ENCODE measurements at regions not wholly inside any gene's neighbourhood (a gene's known extent, or its start where the extent isn't known, plus 50 kb on each side); places are given as distances from the start of the nearest gene placed in this dataset.
"Not testable (repeated sequence)": the region's sequence is repeated elsewhere in the genome, so short reads cannot be mapped to it uniquely, and the experiment has no call there.

GRCh38 chr3:16741890-16742289 is 136.7 kb upstream of the DAZL start:
- in situ Hi-C loops (cut with HindIII; ENCODE audit: low pct_unique_long_range_greater_than_20kb, low sequenced_read_pairs) = no loop called here
- DNase-seq (ENCODE audit: low read depth, low spot score) = no peak

GRCh38 chr3:16743276-16743675 is 138.1 kb upstream of the DAZL start:
- in situ Hi-C loops (cut with HindIII; ENCODE audit: low pct_unique_long_range_greater_than_20kb, low sequenced_read_pairs) = no loop called here
- no peak for DNase-seq (ENCODE audit: low read depth, low spot score)

- no peak for DNase-seq (ENCODE audit: low read depth, low spot score)
- in situ Hi-C loops (cut with HindIII; ENCODE audit: low pct_unique_long_range_greater_than_20kb, low sequenced_read_pairs) = no loop called here
Measured at GRCh38 chr3:16759227-16759903, 125.4 kb upstream of the PLCL2 start.

GRCh38 chr3:16761571-16761970 is 123.2 kb upstream of the PLCL2 start:
- in situ Hi-C loops (cut with HindIII; ENCODE audit: low pct_unique_long_range_greater_than_20kb, low sequenced_read_pairs) = no loop called here
- DNase-seq (ENCODE audit: low read depth, low spot score) = no peak

- no peak for DNase-seq (ENCODE audit: low read depth, low spot score)
- in situ Hi-C loops (cut with HindIII; ENCODE audit: low pct_unique_long_range_greater_than_20kb, low sequenced_read_pairs) = no loop called here
Measured at GRCh38 chr3:16765661-16766060, 119.1 kb upstream of the PLCL2 start.

GRCh38 chr3:16767006-16767405 is 117.7 kb upstream of the PLCL2 start:
- in situ Hi-C loops (cut with HindIII; ENCODE audit: low pct_unique_long_range_greater_than_20kb, low sequenced_read_pairs) = no loop called here
- DNase-seq (ENCODE audit: low read depth, low spot score) = peak; percentile 20

- in situ Hi-C loops (cut with HindIII; ENCODE audit: low pct_unique_long_range_greater_than_20kb, low sequenced_read_pairs) = no loop called here
- no peak for DNase-seq (ENCODE audit: low read depth, low spot score)
Measured at GRCh38 chr3:16768014-16768413, 116.7 kb upstream of the PLCL2 start.

- in situ Hi-C loops (cut with HindIII; ENCODE audit: low pct_unique_long_range_greater_than_20kb, low sequenced_read_pairs) = no loop called here
- no peak for DNase-seq (ENCODE audit: low read depth, low spot score)
Measured at GRCh38 chr3:16768956-16769355, 115.8 kb upstream of the PLCL2 start.

- no peak for DNase-seq (ENCODE audit: low read depth, low spot score)
- in situ Hi-C loops (cut with HindIII; ENCODE audit: low pct_unique_long_range_greater_than_20kb, low sequenced_read_pairs) = no loop called here
Measured at GRCh38 chr3:16769525-16769924, 115.2 kb upstream of the PLCL2 start.

GRCh38 chr3:16770021-16770420 is 114.7 kb upstream of the PLCL2 start:
- in situ Hi-C loops (cut with HindIII; ENCODE audit: low pct_unique_long_range_greater_than_20kb, low sequenced_read_pairs) = no loop called here
- DNase-seq (ENCODE audit: low read depth, low spot score) = no peak

GRCh38 chr3:16770792-16771191 is 114.0 kb upstream of the PLCL2 start:
- in situ Hi-C loops (cut with HindIII; ENCODE audit: low pct_unique_long_range_greater_than_20kb, low sequenced_read_pairs) = no loop called here
- DNase-seq (ENCODE audit: low read depth, low spot score) = no peak

GRCh38 chr3:16773594-16773993 is 111.2 kb upstream of the PLCL2 start:
- in situ Hi-C loops (cut with HindIII; ENCODE audit: low pct_unique_long_range_greater_than_20kb, low sequenced_read_pairs) = not testable (repeated sequence)

GRCh38 chr3:16774536-16774935 is 110.2 kb upstream of the PLCL2 start:
- not testable (repeated sequence) for DNase-seq (ENCODE audit: low read depth, low spot score)

More at GRCh38 chr3:16773594-16773993, 111.2 kb upstream of the PLCL2 start:
- DNase-seq (ENCODE audit: low read depth, low spot score) = not testable (repeated sequence)

GRCh38 chr3:16784973-16785372 is 99.8 kb upstream of the PLCL2 start:
- no peak for DNase-seq (ENCODE audit: low read depth, low spot score)
- in situ Hi-C loops (cut with HindIII; ENCODE audit: low pct_unique_long_range_greater_than_20kb, low sequenced_read_pairs) = no loop called here

More at GRCh38 chr3:16774536-16774935, 110.2 kb upstream of the PLCL2 start:
- in situ Hi-C loops (cut with HindIII; ENCODE audit: low pct_unique_long_range_greater_than_20kb, low sequenced_read_pairs) = not testable (repeated sequence)

GRCh38 chr3:16785465-16785864 is 99.3 kb upstream of the PLCL2 start:
- no peak for DNase-seq (ENCODE audit: low read depth, low spot score)
- in situ Hi-C loops (cut with HindIII; ENCODE audit: low pct_unique_long_range_greater_than_20kb, low sequenced_read_pairs) = no loop called here

GRCh38 chr3:16788440-16789056 is 96.2 kb upstream of the PLCL2 start:
- DNase-seq (ENCODE audit: low read depth, low spot score) = no peak
- in situ Hi-C loops (cut with HindIII; ENCODE audit: low pct_unique_long_range_greater_than_20kb, low sequenced_read_pairs) = no loop called here

GRCh38 chr3:16789344-16790120 is 95.2 kb upstream of the PLCL2 start:
- no peak for DNase-seq (ENCODE audit: low read depth, low spot score)
- in situ Hi-C loops (cut with HindIII; ENCODE audit: low pct_unique_long_range_greater_than_20kb, low sequenced_read_pairs) = no loop called here

GRCh38 chr3:16790432-16791400 is 94.0 kb upstream of the PLCL2 start:
- DNase-seq (ENCODE audit: low read depth, low spot score) = no peak
- in situ Hi-C loops (cut with HindIII; ENCODE audit: low pct_unique_long_range_greater_than_20kb, low sequenced_read_pairs) = no loop called here
